Left cardiac atrium (tissue), 4 donors: ENCODE measurements at regions not wholly inside any gene's neighbourhood (a gene's known extent, or its start where the extent isn't known, plus 50 kb on each side); places are given as distances from the start of the nearest gene placed in this dataset.

Experiments
- ATAC-seq, 2 donors: fragments of 200-7000 bp; cut with Tn5 transposase; one replicate each; pipeline ENCODE4 v1.9.1; 2020; ENCODE audit warnings: mild to moderate bottlenecking in 2 of 2, moderate library complexity in 2 of 2
- DNase-seq: peaks from one replicate; pipeline ENCODE4 v3.0.0-alpha.2; 2020
- intact Hi-C, 2 donors: fragments of 100-400 bp; cut with DNase I; formaldehyde crosslinking; loops; one replicate each; pipeline versions ENCODE4 v1.14.1 to v1.15.1; 2022 to 2023
- donor health status: DM: no; HTN: yes; CAD: no.
- donor health status: DM: no; HTN: yes; CAD: no; lungs with severe emphysema.
- donor health status: DM: yes; HTN: yes; CAD: no.
- donor health status: Dilated cardiomyopathy.

DNA sequence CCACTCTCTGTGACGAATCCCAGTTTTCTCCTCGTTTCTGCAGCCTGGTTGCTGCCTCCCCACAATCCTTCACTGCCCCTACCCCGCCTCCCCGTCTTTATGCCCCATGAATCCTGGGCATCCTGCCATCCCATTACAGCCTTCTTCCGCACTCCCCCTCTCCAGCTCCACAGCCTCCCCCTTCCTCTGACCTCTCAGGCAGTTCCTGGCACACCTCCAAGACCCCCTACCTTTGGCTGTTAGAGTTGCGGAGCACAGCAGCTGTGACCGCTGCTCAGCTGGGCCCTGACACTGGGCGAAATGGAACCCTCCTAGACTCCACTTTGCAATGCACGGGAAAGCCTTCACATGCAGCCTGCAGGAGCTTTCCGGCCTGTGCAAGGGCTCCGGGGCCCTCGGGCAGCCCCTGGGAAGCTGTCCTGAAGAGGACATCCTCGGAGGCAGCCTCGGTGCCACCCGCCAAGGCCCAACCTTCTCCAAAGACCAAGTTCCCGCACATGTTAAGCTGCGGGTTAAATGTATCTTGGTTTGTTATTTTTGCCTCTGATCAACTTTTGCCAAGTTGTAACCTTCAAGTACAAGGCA lies 400.7 kb upstream of the MKI67 start:
- DNase-seq, result no peak
- ATAC-seq, result peak; percentile 47

DNA sequence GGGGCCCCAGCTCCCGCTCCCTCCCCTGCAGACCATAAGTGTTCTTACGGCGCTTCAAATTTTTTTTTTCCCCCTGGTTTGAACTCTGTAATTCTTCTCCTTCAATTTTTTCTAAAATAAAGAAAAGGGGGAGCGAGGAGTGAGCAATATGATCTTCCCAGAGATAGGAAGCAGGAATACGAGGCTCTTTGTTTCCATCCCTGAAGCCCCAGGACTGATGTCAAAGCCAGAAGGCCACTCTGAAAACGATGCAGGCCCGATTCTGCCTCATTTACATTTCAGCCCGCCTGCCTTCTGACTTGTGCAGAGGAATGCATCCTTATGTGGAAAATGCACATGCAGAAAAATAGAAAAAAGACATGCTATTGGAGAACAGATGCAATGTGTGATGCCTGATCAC lies 401.5 kb upstream of the MKI67 start:
- intact Hi-C loops, result no loop called here

More for the DNA sequence above, 400.7 kb upstream of the MKI67 start:
- intact Hi-C loops, result no loop called here

DNA sequence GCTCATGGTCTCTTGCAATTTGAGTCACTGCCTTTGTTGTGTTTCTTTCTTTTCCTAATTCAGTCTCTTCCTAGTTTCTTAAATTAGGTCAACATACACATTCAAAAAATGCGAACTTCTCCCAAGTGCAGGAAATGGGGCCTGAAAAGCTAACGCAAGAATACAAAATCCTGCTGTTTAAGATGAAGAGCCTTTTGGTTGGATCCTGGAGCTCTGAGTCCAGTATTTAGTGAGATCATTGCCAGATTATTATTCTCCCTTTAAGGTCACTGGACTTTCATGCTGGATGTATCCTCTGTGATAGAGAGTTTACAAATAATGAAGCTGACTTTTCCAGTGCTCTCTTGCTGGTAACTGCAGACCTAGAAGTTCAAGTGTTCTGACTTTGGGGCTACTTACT lies 401.9 kb upstream of the MKI67 start:
- DNase-seq (no peak), ATAC-seq (no peak)
- intact Hi-C loops, result no loop called here

More for the DNA sequence above, 401.5 kb upstream of the MKI67 start:
- no peak for DNase-seq
- no peak for ATAC-seq

DNA sequence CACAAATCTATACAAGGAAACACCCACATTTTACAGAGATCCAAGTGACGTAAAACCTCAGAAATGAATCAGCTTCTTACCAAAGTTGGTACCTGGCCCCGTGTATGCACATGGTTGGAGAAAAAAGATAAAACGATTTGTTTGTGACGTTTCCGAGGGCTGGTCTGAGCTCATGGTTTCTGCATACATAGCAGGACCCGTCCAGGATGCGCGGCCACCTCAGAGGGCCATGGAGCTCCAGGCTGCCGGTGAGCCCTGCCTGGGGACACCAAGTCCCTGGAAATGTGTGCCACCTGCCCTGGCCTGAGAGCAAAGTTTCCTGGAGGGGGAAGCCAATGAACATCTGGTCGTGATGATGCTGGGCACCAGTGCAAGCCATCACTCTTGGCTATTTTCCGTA lies 402.6 kb upstream of the MKI67 start:
- no peak for DNase-seq
- intact Hi-C loops, result no loop called here

GRCh38 chr10:128529225-128529624 lies 403.0 kb upstream of the MKI67 start:
- intact Hi-C loops, result no loop called here
- ATAC-seq (no peak), DNase-seq (no peak)

More for the DNA sequence above, 402.6 kb upstream of the MKI67 start:
- no peak for ATAC-seq

DNA sequence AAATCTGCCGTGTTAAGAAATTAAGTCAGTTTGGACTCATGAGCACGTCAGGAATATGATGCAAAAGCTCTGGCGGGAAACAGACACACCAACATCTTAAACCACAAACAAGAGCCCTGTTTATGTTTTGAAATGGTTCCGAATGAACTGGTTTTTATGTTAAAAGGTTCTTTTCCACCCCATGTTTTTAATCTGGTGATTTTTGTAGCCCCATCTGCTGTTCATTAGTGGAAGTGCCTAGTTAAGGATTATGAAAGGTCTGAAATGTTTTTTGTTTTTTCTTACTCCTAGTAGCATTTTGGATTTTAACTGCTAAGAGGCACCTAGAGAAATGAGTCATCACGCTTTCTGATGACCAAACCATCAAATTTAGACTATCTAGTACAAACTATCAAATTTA lies 404.1 kb upstream of the MKI67 start:
- intact Hi-C loops, result loop anchor here in 1 of 2 donors (5.0 kb wide), 1 partner anchor 263 kb away; no protein-coding TSS in a partner anchor
- DNase-seq (no peak), ATAC-seq (no peak)

GRCh38 chr10:128530946-128531345 lies 404.7 kb upstream of the MKI67 start:
- no peak for ATAC-seq
- DNase-seq, result no peak
- intact Hi-C loops, result loop anchor here in 1 of 2 donors (5.0 kb wide), 1 partner anchor 264 kb away; no protein-coding TSS in a partner anchor

- intact Hi-C loops, result loop anchor here in 1 of 2 donors (5.0 kb wide), 1 partner anchor 267 kb away; no protein-coding TSS in a partner anchor
- no peak for ATAC-seq
- no peak for DNase-seq
These were observed 408.5 kb upstream of the MKI67 start for GRCh38 chr10:128534686-128535085.

DNA sequence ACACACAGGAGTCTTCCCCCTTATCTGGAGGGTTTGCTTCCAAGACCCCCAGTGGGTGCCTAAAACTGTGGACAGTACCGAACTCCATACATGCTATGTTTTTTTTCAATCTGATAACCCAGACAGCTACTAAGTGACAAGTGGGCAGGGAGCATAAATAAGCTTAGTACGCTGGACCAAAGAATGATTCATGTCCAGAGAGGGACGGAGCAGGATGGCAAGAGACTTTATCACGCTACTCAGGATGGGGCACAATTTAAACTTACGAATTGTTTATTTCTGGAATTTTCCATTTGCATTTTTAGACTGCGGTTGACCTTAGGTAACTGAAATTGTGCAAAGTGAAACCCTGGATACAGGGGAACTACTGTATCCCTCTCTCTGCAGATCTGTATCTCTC lies 410.0 kb upstream of the MKI67 start:
- DNase-seq, result no peak
- intact Hi-C loops, result no loop called here
- no peak for ATAC-seq

DNA sequence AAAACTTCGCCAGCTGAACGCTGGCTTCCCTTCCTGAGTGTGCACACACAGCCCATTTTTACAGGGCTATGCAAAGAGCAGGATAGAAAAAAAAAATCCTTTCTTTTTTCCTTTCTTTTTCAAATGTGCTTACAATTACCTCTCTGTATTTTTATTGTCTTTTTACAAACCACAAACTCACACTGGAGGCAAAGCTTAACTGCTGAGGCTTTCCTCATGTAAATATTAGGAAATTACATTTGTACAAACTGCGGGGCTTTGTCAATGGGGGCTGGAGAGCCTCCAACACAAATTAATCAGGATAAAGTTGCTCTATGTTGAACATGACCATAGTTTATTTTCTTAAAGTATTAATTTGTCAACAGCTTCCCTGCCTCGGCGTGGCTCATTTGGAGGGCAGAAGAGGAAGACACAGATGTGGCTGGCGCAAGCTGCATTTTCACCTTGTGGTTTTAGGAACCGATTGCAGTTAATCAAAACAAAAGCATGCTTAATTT lies 411.7 kb upstream of the MKI67 start:
- intact Hi-C loops, result no loop called here
- ATAC-seq, result no peak
- no peak for DNase-seq

- no peak for ATAC-seq
- DNase-seq, result no peak
- intact Hi-C loops, result no loop called here
These were observed 412.4 kb upstream of the MKI67 start for GRCh38 chr10:128538671-128539070.

DNA sequence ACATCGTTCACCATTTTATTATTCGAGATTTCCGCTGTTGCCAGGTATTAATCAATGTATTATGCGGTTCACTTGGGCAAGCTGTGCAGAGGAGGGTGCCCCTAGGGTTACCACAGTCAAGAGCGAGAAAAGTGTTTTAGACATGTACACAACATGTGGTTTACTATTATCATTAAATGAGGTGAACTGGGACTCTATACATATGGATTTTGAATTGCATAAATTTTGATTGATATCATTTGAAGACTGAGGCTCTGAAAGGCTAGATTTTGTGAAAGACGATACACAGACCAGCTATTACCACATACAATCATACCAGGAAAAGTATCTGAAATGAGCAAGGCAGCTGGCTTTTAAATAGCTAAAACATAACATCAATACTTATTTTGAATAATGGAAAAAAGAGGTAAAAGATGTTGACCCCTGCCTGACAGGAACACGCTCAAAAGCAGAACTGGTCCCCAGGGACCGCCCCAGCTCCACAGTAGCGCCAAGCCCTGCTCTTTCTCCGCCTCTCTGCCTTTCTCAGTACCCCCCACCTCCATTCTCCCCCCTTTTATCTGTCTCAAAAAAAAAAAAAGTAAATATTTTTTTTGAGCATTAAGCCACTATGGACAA lies 413.4 kb upstream of the MKI67 start:
- intact Hi-C loops, result loop anchor here in 1 of 2 donors (10.0 kb wide), 1 partner anchor 315 kb away; no protein-coding TSS in a partner anchor
- DNase-seq (no peak), ATAC-seq (no peak)

DNA sequence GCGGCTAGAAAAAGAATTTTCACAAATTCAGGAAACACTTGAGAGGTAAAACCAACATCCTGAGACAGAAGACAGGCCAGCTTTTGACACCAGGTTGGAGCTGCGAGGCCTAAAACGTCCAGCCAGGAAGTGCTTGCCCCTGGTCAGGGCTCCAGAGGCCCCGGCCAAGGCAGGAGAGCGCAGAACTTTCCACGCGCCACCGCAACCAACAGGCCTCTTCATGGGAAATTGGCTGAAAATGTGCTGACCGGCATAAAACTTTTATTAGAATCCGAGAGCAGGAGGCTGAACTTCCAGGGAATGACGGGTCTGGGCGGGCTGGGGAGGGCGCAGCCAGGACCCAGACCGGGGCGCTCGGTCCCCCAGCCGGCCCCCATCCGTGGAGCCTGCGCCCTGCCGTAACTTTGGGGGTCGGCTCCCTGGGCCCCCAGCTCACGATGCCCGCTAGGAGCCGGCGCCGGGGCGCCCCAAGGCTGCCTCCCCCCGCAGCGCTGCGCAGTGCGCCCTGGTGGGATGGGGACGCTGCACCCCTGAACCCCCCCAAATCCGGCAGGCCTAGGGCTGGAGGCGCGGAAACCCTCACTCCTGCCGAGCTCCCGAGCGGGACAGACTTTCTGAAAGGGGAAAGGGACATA lies 414.0 kb upstream of the MKI67 start:
- intact Hi-C loops, result loop anchor here in 1 of 2 donors (10.0 kb wide), 1 partner anchor 315 kb away; no protein-coding TSS in a partner anchor
- DNase-seq (no peak), ATAC-seq (peak; percentile 38 to 60)

- ATAC-seq (peak; percentile 45 to 51), DNase-seq (no peak)
- intact Hi-C loops, result loop anchor here in 1 of 2 donors (10.0 kb wide), 1 partner anchor 314 kb away; no protein-coding TSS in a partner anchor
These were observed 414.8 kb upstream of the MKI67 start for GRCh38 chr10:128540781-128541761.

DNA sequence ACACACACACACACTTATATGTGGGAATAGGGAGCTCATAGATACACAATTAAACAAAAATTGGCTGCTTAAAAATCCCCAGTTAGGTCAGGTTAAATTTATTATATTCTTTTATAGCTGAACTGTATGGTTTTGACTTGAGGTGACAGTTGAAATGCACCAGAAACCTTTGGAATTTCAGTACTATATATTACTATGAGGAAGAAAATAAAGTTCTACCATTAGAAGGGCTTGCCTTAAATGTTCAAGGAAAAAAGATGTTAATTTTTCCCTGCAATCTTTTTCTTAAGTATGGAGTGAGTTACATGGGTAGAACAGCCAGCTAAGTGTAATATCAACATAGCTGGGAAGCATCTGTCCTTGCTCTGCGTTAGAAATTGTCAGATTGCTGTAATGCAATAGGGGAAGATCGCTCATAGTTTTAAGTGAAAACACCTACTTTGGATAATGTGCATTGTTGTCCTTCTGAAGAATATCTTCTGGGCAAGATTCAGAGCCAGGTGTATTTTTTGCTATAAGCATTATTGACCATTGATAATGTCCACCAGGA lies 415.8 kb upstream of the MKI67 start:
- intact Hi-C loops, result loop anchor here in 1 of 2 donors (10.0 kb wide), 1 partner anchor 313 kb away; no protein-coding TSS in a partner anchor

GRCh38 chr10:128542659-128543058 lies 416.4 kb upstream of the MKI67 start:
- intact Hi-C loops, result loop anchor here in 1 of 2 donors (10.0 kb wide), 1 partner anchor 312 kb away; no protein-coding TSS in a partner anchor
- DNase-seq (no peak), ATAC-seq (peak in 1 of 2 donors; percentile 82)

More for the DNA sequence above, 415.8 kb upstream of the MKI67 start:
- DNase-seq (no peak), ATAC-seq (no peak)

GRCh38 chr10:128543151-128543550 lies 416.9 kb upstream of the MKI67 start:
- DNase-seq (no peak), ATAC-seq (no peak)
- intact Hi-C loops, result loop anchor here in 1 of 2 donors (10.0 kb wide), 1 partner anchor 312 kb away; no protein-coding TSS in a partner anchor

- ATAC-seq (no peak), DNase-seq (no peak)
- intact Hi-C loops, result loop anchor here in 1 of 2 donors (10.0 kb wide), 1 partner anchor 310 kb away; no protein-coding TSS in a partner anchor
These were observed 419.0 kb upstream of the MKI67 start for GRCh38 chr10:128545216-128545615.
